ENCODE measurements at regions not wholly inside any gene's neighbourhood (a gene's known extent, or its start where the extent isn't known, plus 50 kb on each side); places are given as distances from the start of the nearest gene placed in this dataset.
A peak's percentile ranks its signal among the peaks of the same experiment; 100 is the strongest.
"Not testable (repeated sequence)": the region's sequence is repeated elsewhere in the genome, so short reads cannot be mapped to it uniquely, and the experiment has no call there.

- DNase-seq (ENCODE audit: low read depth) = not testable (repeated sequence)
Observed at GRCh38 chr4:59511809-59512208, 1688.3 kb upstream of the ADGRL3 start.

GRCh38 chr4:59517007-59517406 lies 1683.1 kb upstream of the ADGRL3 start:
- DNase-seq (ENCODE audit: low read depth) = no peak

GRCh38 chr4:59518005-59518823 lies 1681.9 kb upstream of the ADGRL3 start:
- no peak for DNase-seq (ENCODE audit: low read depth)

GRCh38 chr4:59525885-59526284 lies 1674.2 kb upstream of the ADGRL3 start:
- DNase-seq (ENCODE audit: low read depth) = no peak

- DNase-seq (ENCODE audit: low read depth) = no peak
Observed at GRCh38 chr4:59535541-59535940, 1664.6 kb upstream of the ADGRL3 start.

- DNase-seq (ENCODE audit: low read depth) = no peak
Observed at GRCh38 chr4:59536428-59536827, 1663.7 kb upstream of the ADGRL3 start.

GRCh38 chr4:59537246-59537886 lies 1662.8 kb upstream of the ADGRL3 start:
- DNase-seq (ENCODE audit: low read depth) = no peak

- DNase-seq (ENCODE audit: low read depth) = no peak
Observed at GRCh38 chr4:59539401-59539800, 1660.7 kb upstream of the ADGRL3 start.

- DNase-seq (ENCODE audit: low read depth) = no peak
Observed at GRCh38 chr4:59540311-59540710, 1659.8 kb upstream of the ADGRL3 start.

GRCh38 chr4:59553063-59553720 lies 1646.9 kb upstream of the ADGRL3 start:
- DNase-seq (ENCODE audit: low read depth) = no peak

- peak; percentile 6 for DNase-seq (ENCODE audit: low read depth)
Observed at GRCh38 chr4:59553721-59554091, 1646.4 kb upstream of the ADGRL3 start.

GRCh38 chr4:59556191-59556590 lies 1643.9 kb upstream of the ADGRL3 start:
- not testable (repeated sequence) for DNase-seq (ENCODE audit: low read depth)

GRCh38 chr4:59560141-59560648 lies 1639.9 kb upstream of the ADGRL3 start:
- DNase-seq (ENCODE audit: low read depth) = not testable (repeated sequence)

- DNase-seq (ENCODE audit: low read depth) = no peak
Observed at GRCh38 chr4:59565836-59566235, 1634.3 kb upstream of the ADGRL3 start.

GRCh38 chr4:59570860-59571476 lies 1629.2 kb upstream of the ADGRL3 start:
- no peak for DNase-seq (ENCODE audit: low read depth)

GRCh38 chr4:59571805-59572430 lies 1628.2 kb upstream of the ADGRL3 start:
- DNase-seq (ENCODE audit: low read depth) = no peak

GRCh38 chr4:59583845-59584568 lies 1616.1 kb upstream of the ADGRL3 start:
- no peak for DNase-seq (ENCODE audit: low read depth)

- DNase-seq (ENCODE audit: low read depth) = no peak
Observed at GRCh38 chr4:59597536-59598329, 1602.4 kb upstream of the ADGRL3 start.

- DNase-seq (ENCODE audit: low read depth) = no peak
Observed at GRCh38 chr4:59598330-59598618, 1601.9 kb upstream of the ADGRL3 start.

GRCh38 chr4:59608466-59608865 lies 1591.7 kb upstream of the ADGRL3 start:
- DNase-seq (ENCODE audit: low read depth) = no peak

GRCh38 chr4:59612235-59612634 lies 1587.9 kb upstream of the ADGRL3 start:
- peak; percentile 22 for DNase-seq (ENCODE audit: low read depth)

Data from fibroblast of the conjunctiva (primary cell).